COLO668 (cell line): ENCODE measurements at regions not wholly inside any gene's neighbourhood (a gene's known extent, or its start where the extent isn't known, plus 50 kb on each side); places are given as distances from the start of the nearest gene placed in this dataset.

Experiments used
- DNase-seq: peaks from one replicate; lab custom pipeline; 2025; ENCODE audit not compliant: unreplicated experiment; lab: John Stamatoyannopoulos, UW

DNA sequence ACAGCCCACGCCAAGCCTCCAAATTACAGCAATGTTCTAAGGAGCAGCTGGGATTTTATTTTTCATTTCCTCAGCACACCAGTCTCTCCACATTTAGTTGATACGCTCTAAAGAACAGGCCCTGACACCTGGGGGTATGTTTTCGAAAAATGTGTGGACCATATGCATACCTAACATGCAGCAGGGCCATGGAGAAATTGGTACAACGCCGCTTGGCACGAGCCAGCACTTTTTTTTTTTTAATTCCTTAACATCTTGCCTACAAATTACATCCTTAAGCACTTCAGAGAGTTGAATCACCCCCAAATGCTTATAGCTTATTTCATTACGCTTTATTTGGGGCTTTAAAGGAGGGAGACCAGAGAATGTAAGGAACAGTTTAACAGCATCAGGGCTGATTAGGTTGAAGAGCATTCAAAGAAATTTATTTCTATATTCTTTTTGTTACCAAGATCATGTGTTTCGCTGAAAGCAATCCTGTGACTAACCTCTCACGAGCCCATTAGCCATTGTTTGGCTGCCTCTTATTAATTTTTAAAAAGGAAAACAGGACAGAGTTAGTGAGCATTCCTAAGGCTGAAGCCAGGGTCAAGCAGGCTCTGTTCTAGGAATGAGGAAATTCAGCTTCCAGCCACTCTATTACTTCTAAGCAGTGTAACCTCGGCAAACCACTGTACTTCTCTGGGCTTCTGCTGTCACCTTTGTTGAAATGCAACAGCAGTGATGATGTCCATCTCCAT is 173.8 kb downstream of the ACTL7B start:
- no peak for DNase-seq

DNA sequence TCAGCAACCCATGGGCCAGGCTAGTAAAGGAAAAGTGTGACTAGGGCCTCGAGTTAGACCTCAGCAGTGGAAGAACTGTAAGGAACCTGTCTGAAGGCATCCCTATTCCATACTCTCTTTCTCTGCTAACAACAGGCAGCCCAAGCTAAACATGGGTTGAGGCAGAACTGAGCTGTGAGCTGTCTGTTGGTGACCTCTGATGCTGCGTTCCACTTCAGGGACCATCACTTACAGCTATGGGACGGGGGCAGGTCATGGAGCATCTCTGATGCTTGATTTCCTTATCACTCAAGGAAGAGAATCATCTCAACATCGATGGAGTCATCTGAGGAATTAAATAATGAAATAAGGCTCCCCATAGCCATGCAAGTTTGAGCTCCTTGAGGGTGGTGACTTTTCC is 174.8 kb downstream of the ACTL7B start:
- DNase-seq: no peak

GRCh38 chr9:108677776-108678175 is 178.0 kb downstream of the ACTL7B start:
- DNase-seq: no peak

DNA sequence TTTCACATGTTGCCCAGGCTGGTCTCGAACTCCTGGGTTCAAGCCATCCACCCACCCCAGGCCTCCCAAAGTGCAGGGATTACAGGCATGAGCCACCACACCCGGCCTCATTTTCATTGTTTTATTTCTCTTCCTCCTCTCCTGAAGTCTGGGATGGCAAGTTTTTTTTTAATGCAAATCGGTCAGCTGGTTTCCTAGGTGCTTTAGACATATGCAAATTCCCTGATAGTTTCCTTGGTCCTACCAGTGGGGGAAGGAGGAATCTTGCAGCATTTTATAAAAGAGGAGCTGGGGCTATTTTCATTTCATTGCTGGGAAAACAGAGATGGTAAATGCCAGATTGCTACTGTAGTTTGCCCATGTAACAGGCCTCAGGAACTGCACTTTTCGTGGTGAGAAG is 179.4 kb downstream of the ACTL7B start:
- no peak for DNase-seq

DNA sequence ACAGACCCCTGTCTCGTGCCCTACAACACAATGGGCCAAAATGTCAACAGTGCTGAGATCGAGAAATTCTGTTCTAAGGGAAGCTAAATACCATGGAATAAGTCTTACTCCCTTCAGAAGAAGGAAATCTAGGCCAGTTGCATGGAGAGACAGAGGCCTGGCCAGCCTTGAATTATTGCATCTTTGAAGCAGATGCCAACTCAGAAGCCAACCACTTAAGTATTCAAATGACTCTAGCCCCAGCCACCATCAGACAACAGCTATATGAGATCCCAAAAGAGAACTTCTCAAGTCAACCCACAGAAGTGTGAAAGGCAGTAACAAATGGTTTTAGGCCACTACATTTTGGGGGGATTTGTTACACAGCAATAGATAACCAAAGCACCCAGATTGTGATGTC is 180.1 kb downstream of the ACTL7B start:
- DNase-seq: no peak

- no peak for DNase-seq
Measured at GRCh38 chr9:108674766-108675530, 180.8 kb downstream of the ACTL7B start.

- no peak for DNase-seq
Measured at GRCh38 chr9:108673386-108673785, 182.4 kb downstream of the ACTL7B start.

DNA sequence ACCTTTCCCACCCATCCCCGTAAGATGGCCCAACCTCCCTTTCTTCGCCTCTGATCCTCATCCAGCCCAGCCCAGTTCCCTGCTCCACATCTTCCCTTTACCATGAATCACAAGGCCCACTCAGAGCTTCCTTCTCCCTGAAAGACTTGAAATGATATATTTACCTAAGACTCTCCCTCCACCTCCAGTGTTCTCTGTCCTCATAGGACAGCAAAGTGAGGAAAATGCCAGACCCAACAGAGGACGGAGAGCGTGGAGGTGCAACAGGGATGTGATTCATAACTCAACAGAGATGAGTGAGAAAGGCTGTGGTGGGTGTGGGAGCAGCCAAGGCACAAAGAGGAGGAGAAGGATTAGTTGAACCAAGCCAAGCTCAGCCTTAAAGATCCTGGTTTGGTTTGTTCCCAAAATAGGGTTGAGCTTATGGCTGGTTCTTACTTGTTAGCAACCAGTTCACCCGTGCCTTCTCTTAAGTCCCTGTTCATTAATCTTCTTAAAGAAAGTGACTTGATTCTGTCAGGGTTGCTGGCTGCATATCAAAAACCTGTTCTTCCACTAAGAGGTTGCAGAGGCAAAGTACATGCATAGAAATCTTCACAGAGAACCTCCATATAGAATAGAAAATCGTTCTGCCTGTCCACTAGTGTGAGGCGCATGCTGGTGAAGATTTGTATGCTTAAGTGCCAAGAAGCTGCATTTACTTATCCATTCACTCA is 183.2 kb downstream of the ACTL7B start:
- DNase-seq: no peak

DNA sequence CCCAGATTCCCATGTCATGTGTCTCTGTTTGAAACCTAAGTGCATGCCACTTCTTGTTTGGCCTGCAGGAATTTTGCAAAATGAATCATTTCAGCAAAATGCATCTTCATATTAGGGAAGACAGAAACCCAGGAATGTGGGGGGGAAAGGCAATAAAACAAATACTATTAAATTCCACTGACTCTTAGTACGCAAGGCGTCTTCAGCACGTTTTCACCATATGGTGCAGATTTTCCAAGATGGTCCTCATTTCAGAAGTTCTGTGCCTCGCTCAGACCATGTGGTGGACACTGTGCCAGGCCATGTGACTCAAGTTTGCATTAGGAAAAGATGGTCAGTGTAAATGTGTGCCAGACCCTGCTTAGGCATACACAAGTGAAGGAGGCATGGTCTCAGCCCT is 184.0 kb downstream of the ACTL7B start:
- DNase-seq: no peak

DNA sequence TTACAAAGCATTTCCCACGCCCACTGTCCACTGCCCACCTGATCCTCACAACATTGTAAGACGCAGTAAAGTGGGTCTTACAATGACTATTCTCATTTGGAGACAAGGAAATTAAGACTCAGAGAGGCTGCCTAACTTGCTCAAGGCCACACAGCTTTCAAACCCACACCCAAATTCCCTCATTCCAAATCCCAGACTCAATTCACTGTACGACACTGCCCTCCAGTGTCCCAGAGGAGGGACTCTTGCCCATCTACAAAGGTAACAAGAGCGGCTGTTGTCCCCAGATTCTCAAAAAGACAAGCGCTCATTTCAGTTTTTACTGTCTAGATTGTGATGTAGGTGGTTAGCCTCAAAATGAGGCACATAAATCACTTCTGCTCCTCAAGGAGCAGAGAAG is 184.6 kb downstream of the ACTL7B start:
- peak; percentile 22 for DNase-seq

GRCh38 chr9:108668938-108669335 is 186.8 kb downstream of the ACTL7B start:
- no peak for DNase-seq

DNA sequence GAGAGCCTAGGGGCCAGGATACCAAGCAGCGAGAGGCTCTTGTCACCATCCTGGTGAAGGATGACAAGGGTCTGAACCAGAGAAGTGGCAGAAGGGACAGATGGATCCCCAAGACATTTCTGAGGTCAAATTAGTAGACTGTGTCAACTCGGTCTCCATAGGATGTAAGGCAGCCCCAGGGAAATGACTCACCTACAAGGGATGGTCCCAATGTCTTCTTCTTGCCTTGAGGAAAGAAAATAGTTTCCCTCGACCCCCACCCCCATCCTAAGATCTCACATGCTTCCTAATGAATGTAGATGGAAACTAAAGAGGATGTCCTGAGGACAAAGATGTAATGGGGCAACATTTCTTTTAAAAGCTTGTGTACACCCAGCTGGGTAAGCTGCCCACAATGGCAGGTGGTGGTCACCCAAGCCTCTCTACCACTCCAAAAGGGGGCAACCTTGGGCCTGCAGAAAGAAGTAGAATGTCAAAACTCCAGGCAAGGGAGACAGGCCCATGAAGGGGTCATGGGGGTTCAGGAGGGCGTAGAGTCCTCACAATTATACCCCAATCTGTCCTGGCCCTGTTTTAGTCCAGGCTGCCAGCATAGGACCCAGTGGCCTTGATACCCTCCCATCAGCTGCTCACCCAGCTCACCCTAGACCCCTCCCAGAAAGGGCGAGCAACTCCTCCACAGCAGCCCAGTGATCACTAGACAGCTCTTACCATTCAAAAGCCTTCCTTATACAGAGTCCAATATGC is 187.4 kb downstream of the ACTL7B start:
- DNase-seq: no peak

DNA sequence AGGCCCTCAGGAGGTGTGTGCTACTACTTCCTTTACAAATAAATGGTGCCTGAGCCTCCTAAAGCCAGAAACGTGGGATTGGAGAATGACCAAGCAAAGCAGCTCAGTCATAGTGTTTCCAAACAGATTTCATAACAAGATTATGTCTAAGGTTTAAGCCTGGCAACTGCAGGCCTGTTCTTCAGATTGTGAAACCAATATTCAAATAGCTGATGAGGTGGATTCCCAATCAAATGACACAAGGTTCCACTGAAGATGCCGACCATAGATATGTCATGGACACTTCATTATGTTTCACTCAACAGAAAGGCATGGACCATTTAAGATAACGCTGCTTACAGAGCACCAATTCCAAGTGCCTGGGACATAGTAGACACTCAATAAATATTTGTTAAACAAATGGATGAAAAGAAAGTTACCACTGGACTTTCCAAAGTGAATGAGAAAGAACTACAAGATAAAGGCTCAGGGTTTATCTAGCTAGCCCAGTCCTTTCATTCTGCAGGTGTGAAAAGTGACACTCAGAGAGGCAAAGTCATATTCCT is 189.5 kb downstream of the ACTL7B start:
- DNase-seq: no peak

DNA sequence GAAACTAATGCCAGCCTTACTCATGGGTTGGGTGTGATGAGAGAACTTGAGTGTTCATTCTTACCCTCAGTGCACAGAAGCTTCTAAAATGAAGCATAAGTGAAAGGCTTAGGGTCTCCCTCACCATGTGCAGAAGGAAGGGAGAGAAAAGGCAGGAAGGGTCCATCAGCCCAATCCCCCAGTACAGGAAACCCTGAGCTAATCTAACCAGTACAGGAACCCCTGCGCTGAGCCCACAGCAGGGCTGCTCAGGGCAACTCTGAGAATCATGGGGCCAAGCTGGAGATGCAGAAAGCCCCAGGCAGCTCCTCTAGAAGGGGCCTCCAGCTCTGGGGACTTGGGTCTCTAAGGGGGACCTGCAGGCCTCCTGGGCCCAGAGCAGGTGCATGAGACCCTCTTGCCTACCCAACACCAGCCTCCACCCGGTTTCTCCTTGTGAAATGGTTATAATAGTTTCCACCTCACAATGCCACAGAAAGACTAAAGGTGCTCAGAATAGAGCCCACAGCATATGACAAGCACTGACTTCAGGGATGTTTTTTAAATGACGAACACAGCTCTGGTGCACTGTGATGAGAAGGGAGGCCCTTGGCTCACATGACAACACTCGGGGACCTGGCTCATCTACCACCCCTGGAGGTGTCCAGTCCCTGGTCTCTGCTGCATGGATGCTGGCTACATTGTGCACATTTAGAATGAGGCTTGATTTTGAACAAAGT is 190.1 kb downstream of the ACTL7B start:
- no peak for DNase-seq

- DNase-seq: no peak
Measured at GRCh38 chr9:108664309-108665255, 191.2 kb downstream of the ACTL7B start.

DNA sequence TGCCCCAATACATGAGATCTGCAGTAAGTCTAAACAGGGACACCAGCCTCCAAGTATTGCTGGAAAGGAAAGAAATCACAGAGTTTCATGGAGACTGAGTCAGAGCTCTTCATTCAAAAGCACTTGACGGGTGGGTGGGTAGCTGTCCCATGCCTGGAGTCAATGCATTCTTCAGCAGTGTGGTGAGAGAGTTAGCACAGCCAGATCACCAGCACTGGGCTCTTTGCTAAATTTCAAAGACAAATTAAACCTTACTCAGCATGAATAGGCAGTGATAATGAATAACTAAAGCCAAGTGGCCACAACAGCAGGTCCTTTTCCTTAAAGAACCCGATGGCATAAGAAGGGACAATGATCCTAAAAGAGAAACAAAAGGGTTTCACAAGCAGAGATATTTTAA is 192.4 kb downstream of the ACTL7B start:
- DNase-seq: no peak

DNA sequence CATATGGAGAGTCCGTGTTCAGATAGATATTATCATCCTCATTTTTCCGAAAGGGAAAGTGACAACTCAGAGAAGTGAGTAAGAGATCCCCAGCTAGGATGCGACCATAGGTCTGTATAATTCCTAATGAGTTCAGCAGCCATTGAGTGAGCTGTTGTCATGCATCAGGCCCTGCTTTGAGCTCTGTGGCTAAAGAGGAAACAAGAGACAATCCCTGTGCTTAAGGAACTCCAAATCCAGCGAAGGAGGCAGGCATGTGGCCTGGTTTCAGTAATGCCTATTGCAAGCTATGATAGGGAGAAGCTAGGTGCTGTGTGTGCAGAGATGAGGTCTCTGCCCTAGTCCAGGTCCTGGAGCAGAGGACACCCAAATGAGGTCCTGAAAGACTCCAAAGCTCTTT is 192.8 kb downstream of the ACTL7B start:
- no peak for DNase-seq

GRCh38 chr9:108662091-108662875 is 193.5 kb downstream of the ACTL7B start:
- no peak for DNase-seq
